GM12878 (cell line): ENCODE measurements at regions not wholly inside any gene's neighbourhood (a gene's known extent, or its start where the extent isn't known, plus 50 kb on each side); places are given as distances from the start of the nearest gene placed in this dataset.

Experiments used
- ATAC-seq: fragments of 200-7000 bp; cut with Tn5 transposase; 3 replicates; pipeline ENCODE4 v1.9.1; 2020; ENCODE audit warnings: mild to moderate bottlenecking, moderate library complexity
- BruUV-seq: library from RNA; stranded (reverse); fragments of 400-500 nt; replicated peaks from 2 replicates; lab custom pipeline; 2021; lab: Mats Ljungman, UMichigan
- CTCF ChIA-PET: fragments of 300-600 bp; sonication (Branson Sonifier 250); formaldehyde crosslinking; extraction: SDS; loops from one replicate; lab custom pipeline; 2021; ENCODE audit warnings: inconsistent platforms; lab: Yijun Ruan, JAX
- POLR2A ChIA-PET: fragments of 350-600 bp; formaldehyde crosslinking; extraction: SDS; loops from one replicate; lab custom pipeline; 2021; ENCODE audit warnings: inconsistent platforms; lab: Charles Lee
- RAD21 ChIA-PET: fragments of 300-600 bp; sonication (Branson Sonifier 250); formaldehyde crosslinking; loops from one replicate; lab custom pipeline; 2023; ENCODE audit warnings: antibody characterized with exemption; ENCODE audit not compliant: unreplicated experiment; lab: Charles Lee
- SMC1A ChIA-PET: fragments of 300-600 bp; sonication (Branson Sonifier 250); formaldehyde crosslinking; loops from one replicate; lab custom pipeline; 2023; ENCODE audit not compliant: unreplicated experiment, uncharacterized antibody; lab: Charles Lee
- DNase-seq: peaks from one replicate; pipeline ENCODE4 v3.0.0-alpha.2; 2011; ENCODE audit warnings: low read depth, low spot score
- FAIRE-seq: peaks from 3 replicates; lab custom pipeline; 2011; peaks lifted over from hg19 to GRCh38; lab: Jason Lieb, UNC
- H2AFZ ChIP-seq: 2 replicates; pipeline ENCODE4 v1.6.0; 2011; ENCODE audit warnings: low read depth, low read length, control low read depth; ENCODE audit not compliant: control insufficient read depth
- H3K27ac ChIP-seq: 2 replicates; pipeline ENCODE4 v1.5.1; 2011; ENCODE audit warnings: control low read depth; ENCODE audit not compliant: control insufficient read depth, insufficient read depth
- H3K27me3 ChIP-seq, 2 experiments: replicated peaks in 1 of 2; 2 replicates each; pipeline versions ENCODE4 v1.6.0 to v1.6.1; 2011; ENCODE audit warnings: low read length in 1 of 2; ENCODE audit not compliant: control insufficient read depth in 2 of 2, insufficient read depth in 2 of 2
- H3K36me3 ChIP-seq, 2 experiments: 2 replicates each; pipeline ENCODE4 v1.5.1; 2011; ENCODE audit warnings: low read length in 1 of 2; ENCODE audit not compliant: control insufficient read depth in 2 of 2, insufficient read depth in 2 of 2
- H3K4me1 ChIP-seq: 2 replicates; pipeline ENCODE4 v1.6.1; 2011; ENCODE audit warnings: mild to moderate bottlenecking, low read length, moderate library complexity, mixed read lengths; ENCODE audit not compliant: control insufficient read depth, insufficient read depth
- H3K4me2 ChIP-seq: 2 replicates; pipeline ENCODE4 v1.6.0; 2011; ENCODE audit warnings: control low read depth; ENCODE audit not compliant: control insufficient read depth, insufficient read depth
- H3K4me3 ChIP-seq: fragments of 200-600 bp; sonication (generic); 2 replicates; pipeline ENCODE4 v1.5.1; 2016
- H3K79me2 ChIP-seq: 2 replicates; pipeline ENCODE4 v1.6.0; 2011; ENCODE audit warnings: low read length; ENCODE audit not compliant: control insufficient read depth, insufficient read depth
- H3K9ac ChIP-seq: 2 replicates; pipeline ENCODE4 v1.8.0; 2011; ENCODE audit warnings: low read length, control low read depth, mixed read lengths; ENCODE audit not compliant: control insufficient read depth, insufficient read depth
- H3K9me3 ChIP-seq: replicated peaks from 3 replicates; pipeline ENCODE4 v1.5.1; 2011; ENCODE audit warnings: mild to moderate bottlenecking, low read length; ENCODE audit not compliant: control insufficient read depth, insufficient read depth
- H4K20me1 ChIP-seq: 2 replicates; pipeline ENCODE4 v1.6.0; 2011; ENCODE audit not compliant: control insufficient read depth, insufficient read depth
- MEF2A ChIP-seq: IDR thresholded peaks from 2 replicates; pipeline ENCODE4 v1.6.1; 2011; ENCODE audit warnings: low read depth, mild to moderate bottlenecking, low read length, moderate library complexity; ENCODE audit not compliant: insufficient read depth
- RB1 ChIP-seq: fragments of 450-650 bp; formaldehyde crosslinking; IDR thresholded peaks from 2 replicates; pipeline ENCODE4 v1.6.1; 2017; ENCODE audit warnings: mild to moderate bottlenecking, borderline replicate concordance
- SPI1 ChIP-seq: IDR thresholded peaks from 2 replicates; pipeline ENCODE4 v1.6.1; 2011; ENCODE audit warnings: low read depth, mild to moderate bottlenecking, low read length, moderate library complexity, borderline replicate concordance; ENCODE audit not compliant: insufficient read depth
- ZNF24 ChIP-seq: fragments of 450-650 bp; IDR thresholded peaks from 2 replicates; pipeline ENCODE4 v1.6.1; 2017; ENCODE audit warnings: antibody characterized with exemption, mild to moderate bottlenecking
- WGBS: methylation state at CpG from one replicate; pipeline ENCODE4 v1.1.6; 2016; ENCODE audit warnings: low lambda C conversion rate; ENCODE audit not compliant: insufficient replicate concordance, insufficient coverage; ENCODE audit errors: missing lambda C conversion rate; 5-methylcytosine and 5-hydroxymethylcytosine counted together
- in situ Hi-C: fragments of 300-500 bp; cut with MboI; formaldehyde crosslinking; loops from 9 replicates; pipeline ENCODE4 v1.14.3; 2018; ENCODE audit warnings: mixed read lengths
- intact Hi-C: fragments of 100-400 bp; cut with micrococcal nuclease; formaldehyde crosslinking; loops from one replicate; pipeline ENCODE4 v1.14.2; 2022; ENCODE audit not compliant: unreplicated experiment
- TF ChIP-seq, protein P1 (sequence below): IDR thresholded peaks from 2 replicates; pipeline ENCODE4 v1.6.1; 2012; ENCODE audit warnings: low read length, inconsistent platforms

DNA sequence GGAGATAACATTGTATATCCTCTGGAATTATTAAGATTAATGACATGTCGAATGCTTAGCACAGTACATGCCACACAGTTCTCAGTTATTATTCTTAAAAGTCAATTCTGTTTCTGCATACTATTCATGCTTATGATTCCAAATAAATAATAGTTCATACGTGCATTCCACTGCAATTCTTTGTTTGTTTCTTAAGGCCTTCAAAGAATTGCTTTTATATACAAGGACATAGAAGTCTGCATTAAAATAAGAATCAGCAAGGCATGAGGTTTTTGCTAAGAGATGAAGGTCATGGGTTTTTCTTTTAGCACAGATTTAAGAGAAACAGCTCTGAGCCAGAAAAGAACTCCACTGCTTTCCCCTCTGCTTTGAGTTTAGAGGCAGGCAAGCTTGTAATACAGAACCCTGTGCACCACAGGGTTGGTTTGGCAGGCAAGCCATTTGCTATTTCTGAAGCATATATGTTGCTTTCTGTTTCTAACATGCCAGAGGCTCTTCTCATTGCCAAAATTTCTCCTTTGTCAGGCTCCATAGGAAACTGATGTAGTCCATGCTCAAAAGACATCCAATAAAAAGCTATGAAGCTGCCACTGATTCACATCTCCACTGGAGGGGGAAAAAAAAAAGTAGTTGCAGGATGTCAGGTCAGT lies 420.6 kb upstream of the TYRP1 start (continued):
- no peak for TF ChIP-seq MEF2A

DNA sequence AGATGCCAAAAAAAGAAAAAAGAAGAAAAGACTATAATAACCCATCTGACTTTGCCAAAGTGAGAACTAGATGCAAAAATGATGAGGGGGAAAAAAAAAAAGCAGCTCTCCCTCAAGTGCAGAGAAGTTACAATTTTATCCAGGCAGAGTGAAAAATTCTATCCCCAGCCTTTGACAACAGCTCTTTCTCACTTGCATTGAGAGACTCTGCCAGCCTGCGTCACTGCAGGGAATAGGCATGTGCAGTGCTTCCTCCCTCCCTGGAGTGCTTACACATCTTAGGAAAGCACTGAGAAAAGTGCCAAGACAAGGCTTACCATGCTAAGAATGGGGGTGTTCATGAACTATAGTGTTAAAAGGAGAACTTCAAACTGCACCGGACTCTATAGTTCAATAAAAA lies 418.6 kb upstream of the TYRP1 start:
- ATAC-seq = no peak
- CTCF ChIA-PET = interaction anchor here (1.1 kb wide), 1 partner anchor 55 kb away, joined by 9 read pairs; no protein-coding TSS in a partner anchor
- no peaks in the 10 kb centered on the region for H3K36me3 ChIP-seq
- SMC1A ChIA-PET = no interaction called here
- no peaks in the 10 kb centered on the region for H4K20me1 ChIP-seq
- no peak overlapping the region for H3K4me2 ChIP-seq
- H3K4me3 ChIP-seq = no peak overlapping the region
- in situ Hi-C loops (no loop called here), intact Hi-C loops (no loop called here)
- POLR2A ChIA-PET = no interaction called here
- RAD21 ChIA-PET = no interaction called here
- no peak overlapping the region for H3K9ac ChIP-seq
- BruUV-seq = no TSS peak
- no peak overlapping the region for H3K27ac ChIP-seq
- FAIRE-seq = no peak
- no peak for DNase-seq
- H3K79me2 ChIP-seq = no peaks in the 10 kb centered on the region
- H2AFZ ChIP-seq = no peak overlapping the region
- no peak for TF ChIP-seq SPI1
- TF ChIP-seq, protein P1, sequence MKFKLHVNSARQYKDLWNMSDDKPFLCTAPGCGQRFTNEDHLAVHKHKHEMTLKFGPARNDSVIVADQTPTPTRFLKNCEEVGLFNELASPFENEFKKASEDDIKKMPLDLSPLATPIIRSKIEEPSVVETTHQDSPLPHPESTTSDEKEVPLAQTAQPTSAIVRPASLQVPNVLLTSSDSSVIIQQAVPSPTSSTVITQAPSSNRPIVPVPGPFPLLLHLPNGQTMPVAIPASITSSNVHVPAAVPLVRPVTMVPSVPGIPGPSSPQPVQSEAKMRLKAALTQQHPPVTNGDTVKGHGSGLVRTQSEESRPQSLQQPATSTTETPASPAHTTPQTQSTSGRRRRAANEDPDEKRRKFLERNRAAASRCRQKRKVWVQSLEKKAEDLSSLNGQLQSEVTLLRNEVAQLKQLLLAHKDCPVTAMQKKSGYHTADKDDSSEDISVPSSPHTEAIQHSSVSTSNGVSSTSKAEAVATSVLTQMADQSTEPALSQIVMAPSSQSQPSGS = no peak
- TF ChIP-seq RB1 = no peak
- TF ChIP-seq ZNF24 = no peak
- no peaks in the 10 kb centered on the region for H3K4me1 ChIP-seq
- no peaks in the 10 kb centered on the region for H3K9me3 ChIP-seq
- H3K27me3 ChIP-seq = no peaks in the 10 kb centered on the region
- WGBS = 58% methylated on average over 2 of the region's 2 CpGs
